ENCODE measurements at regions not wholly inside any gene's neighbourhood (a gene's known extent, or its start where the extent isn't known, plus 50 kb on each side); places are given as distances from the start of the nearest gene placed in this dataset.

DNA sequence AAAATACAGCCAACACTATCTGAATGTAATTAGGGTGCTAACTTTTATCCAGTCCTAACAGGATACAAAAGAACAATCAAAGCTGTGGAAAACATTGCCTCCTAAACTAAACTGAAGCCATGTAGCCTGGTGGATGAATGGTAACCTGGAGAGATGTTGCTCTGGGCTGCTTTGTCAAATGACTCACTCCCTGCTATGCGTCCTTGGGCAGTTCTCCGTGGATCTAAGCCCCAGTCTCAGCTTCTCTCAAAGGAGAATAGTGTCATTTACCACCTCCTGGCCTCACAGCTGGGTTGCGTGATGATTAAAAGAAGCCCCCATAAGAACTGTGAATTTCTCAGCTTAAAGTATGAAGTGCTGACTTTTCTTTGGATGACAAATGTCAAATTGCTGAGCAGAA lies 203.7 kb downstream of the ICOS start:
- ChIA-PET POLR2A (no interaction called here), CTCF (interaction anchor here (1.1 to 1.5 kb wide), 3 partner anchors 9 to 1805 kb away, joined by 3 read pairs; no protein-coding TSS in a partner anchor)
- Histone ChIP-seq H3K27ac (ENCODE audit: low read length in 2 of 2) (no peak overlapping the region), H2AFZ (ENCODE audit: insufficient read depth, low read depth, low read length, poor library complexity, severe bottlenecking) (no peak overlapping the region), H3K9me3 (ENCODE audit: control extremely low read depth in 1 of 3, control insufficient read depth in 2 of 3, insufficient read depth in 1 of 3, low read length in 2 of 3) (no peaks in the 10 kb centered on the region), H3K79me2 (ENCODE audit: control insufficient read depth, insufficient read depth, low read length) (no peaks in the 10 kb centered on the region), H3K4me3 (ENCODE audit: control extremely low read depth in 1 of 5, extremely low read depth in 1 of 5, insufficient read depth in 1 of 5, low read depth in 2 of 5, low read length in 4 of 5) (no peak overlapping the region), H3K36me3 (replicated peaks in 1 of 2; ENCODE audit: control extremely low read depth in 1 of 2, control insufficient read depth in 1 of 2, extremely low read depth in 1 of 2, insufficient read depth in 2 of 2, low read length in 1 of 2) (no peaks in the 10 kb centered on the region), H3K9ac (ENCODE audit: low read length) (no peak overlapping the region), H3K4me2 (replicated peaks; ENCODE audit: low read depth, low read length, poor library complexity, severe bottlenecking) (no peak overlapping the region), H3K27me3 (replicated peaks in 1 of 4; ENCODE audit: control extremely low read depth in 1 of 4, control insufficient read depth in 3 of 4, insufficient read depth in 4 of 4, low read length in 3 of 4) (peaks cover 0 to 6% (median 1%) of the 10 kb centered on the region in 4 experiments), H3K4me1 (ENCODE audit: control insufficient read depth in 2 of 2, insufficient read depth in 2 of 2, low read length in 2 of 2) (peaks cover 0 to 2% of the 10 kb centered on the region in 2 donors), H4K20me1 (ENCODE audit: control insufficient read depth, insufficient read depth, low read length, poor library complexity, severe bottlenecking) (no peaks in the 10 kb centered on the region)
- Mint-ChIP-seq H3K4me3 (no peak overlapping the region), H3K27ac (no peak overlapping the region), H3K27me3 (peaks cover 21% of the 10 kb centered on the region), H3K9me3 (ENCODE audit: insufficient read depth) (no peaks in the 10 kb centered on the region), H3K4me1 (peaks cover 2% of the 10 kb centered on the region)
- ATAC-seq (ENCODE audit: low read depth), result no peak
- intact Hi-C loops (cut with micrococcal nuclease), result no loop called here
- no peak for TF ChIP-seq EZH2 (IDR thresholded peaks at IDR 0.05; ENCODE audit: borderline replicate concordance, insufficient read depth, low read depth, low read length, poor library complexity, severe bottlenecking)
- TF ChIP-seq, protein P1, sequence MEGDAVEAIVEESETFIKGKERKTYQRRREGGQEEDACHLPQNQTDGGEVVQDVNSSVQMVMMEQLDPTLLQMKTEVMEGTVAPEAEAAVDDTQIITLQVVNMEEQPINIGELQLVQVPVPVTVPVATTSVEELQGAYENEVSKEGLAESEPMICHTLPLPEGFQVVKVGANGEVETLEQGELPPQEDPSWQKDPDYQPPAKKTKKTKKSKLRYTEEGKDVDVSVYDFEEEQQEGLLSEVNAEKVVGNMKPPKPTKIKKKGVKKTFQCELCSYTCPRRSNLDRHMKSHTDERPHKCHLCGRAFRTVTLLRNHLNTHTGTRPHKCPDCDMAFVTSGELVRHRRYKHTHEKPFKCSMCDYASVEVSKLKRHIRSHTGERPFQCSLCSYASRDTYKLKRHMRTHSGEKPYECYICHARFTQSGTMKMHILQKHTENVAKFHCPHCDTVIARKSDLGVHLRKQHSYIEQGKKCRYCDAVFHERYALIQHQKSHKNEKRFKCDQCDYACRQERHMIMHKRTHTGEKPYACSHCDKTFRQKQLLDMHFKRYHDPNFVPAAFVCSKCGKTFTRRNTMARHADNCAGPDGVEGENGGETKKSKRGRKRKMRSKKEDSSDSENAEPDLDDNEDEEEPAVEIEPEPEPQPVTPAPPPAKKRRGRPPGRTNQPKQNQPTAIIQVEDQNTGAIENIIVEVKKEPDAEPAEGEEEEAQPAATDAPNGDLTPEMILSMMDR (IDR thresholded peaks at IDR 0.05), result no peak
- WGBS (ENCODE audit: insufficient coverage), result 100% methylated on average over 1 of the region's 3 CpGs
- no peak for DNase-seq

DNA sequence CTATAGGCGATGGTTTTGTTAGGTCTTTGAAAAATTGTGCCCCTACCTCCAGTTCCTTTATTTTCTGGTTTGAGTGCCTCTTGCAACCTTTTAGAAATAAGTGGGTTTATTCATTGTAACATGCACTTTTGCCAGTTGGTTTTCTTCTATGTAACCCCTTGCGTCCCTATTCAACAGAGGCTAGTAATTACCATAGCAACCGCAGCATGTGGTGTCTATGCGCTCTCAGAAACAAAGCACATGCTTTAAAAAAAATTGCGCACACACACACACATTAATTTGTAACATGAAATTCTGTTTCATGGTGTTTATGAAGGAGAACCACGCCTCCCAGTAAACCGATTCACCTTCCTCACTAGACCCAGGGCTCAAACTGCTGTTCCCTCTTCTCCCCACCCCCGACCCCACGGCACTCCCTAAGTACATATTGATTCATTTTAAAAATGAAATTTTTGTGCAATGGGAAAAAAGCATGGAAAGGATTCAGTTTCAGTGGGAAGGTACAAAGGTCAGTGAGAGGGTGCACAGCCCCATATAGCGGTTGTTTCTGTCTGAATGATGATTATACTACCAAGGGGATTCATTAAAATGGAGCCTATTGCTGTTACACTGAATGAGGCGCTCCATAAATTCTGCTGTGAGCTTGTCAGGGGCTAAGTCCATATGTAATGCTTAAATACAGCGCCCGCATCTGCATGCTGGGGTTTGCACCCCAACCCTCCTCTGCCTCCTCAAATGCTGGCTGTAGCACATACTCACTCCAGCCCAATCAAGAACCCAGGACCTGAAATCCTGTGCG lies 206.9 kb downstream of the ICOS start:
- WGBS (ENCODE audit: insufficient coverage), result 72% methylated on average over 5 of the region's 14 CpGs
- ChIA-PET CTCF (no interaction called here), POLR2A (no interaction called here)
- intact Hi-C loops (cut with micrococcal nuclease), result loop anchor here (2.0 kb wide), 1 partner anchor 1533 kb away; no protein-coding TSS in a partner anchor
- TF ChIP-seq EZH2 (IDR thresholded peaks at IDR 0.05; ENCODE audit: borderline replicate concordance, insufficient read depth, low read depth, low read length, poor library complexity, severe bottlenecking), result no peak
- TF ChIP-seq, protein P1 (IDR thresholded peaks at IDR 0.05), result no peak
- Histone ChIP-seq H3K27me3 (replicated peaks in 1 of 4; ENCODE audit: control extremely low read depth in 1 of 4, control insufficient read depth in 3 of 4, insufficient read depth in 4 of 4, low read length in 3 of 4) (peaks cover 0 to 8% (median 3%) of the 10 kb centered on the region in 4 experiments), H3K9ac (ENCODE audit: low read length) (no peak overlapping the region), H3K4me3 (ENCODE audit: control extremely low read depth in 1 of 5, extremely low read depth in 1 of 5, insufficient read depth in 1 of 5, low read depth in 2 of 5, low read length in 4 of 5) (no peak overlapping the region), H3K36me3 (replicated peaks in 1 of 2; ENCODE audit: control extremely low read depth in 1 of 2, control insufficient read depth in 1 of 2, extremely low read depth in 1 of 2, insufficient read depth in 2 of 2, low read length in 1 of 2) (no peaks in the 10 kb centered on the region), H2AFZ (ENCODE audit: insufficient read depth, low read depth, low read length, poor library complexity, severe bottlenecking) (no peak overlapping the region), H3K79me2 (ENCODE audit: control insufficient read depth, insufficient read depth, low read length) (no peaks in the 10 kb centered on the region), H3K27ac (ENCODE audit: low read length in 2 of 2) (no peak overlapping the region), H3K9me3 (ENCODE audit: control extremely low read depth in 1 of 3, control insufficient read depth in 2 of 3, insufficient read depth in 1 of 3, low read length in 2 of 3) (no peaks in the 10 kb centered on the region), H4K20me1 (ENCODE audit: control insufficient read depth, insufficient read depth, low read length, poor library complexity, severe bottlenecking) (no peaks in the 10 kb centered on the region), H3K4me1 (ENCODE audit: control insufficient read depth in 2 of 2, insufficient read depth in 2 of 2, low read length in 2 of 2) (peaks cover 0 to 5% of the 10 kb centered on the region in 2 donors), H3K4me2 (replicated peaks; ENCODE audit: low read depth, low read length, poor library complexity, severe bottlenecking) (no peak overlapping the region)
- DNase-seq, result no peak
- no peak for ATAC-seq (ENCODE audit: low read depth)
- H3K9me3 Mint-ChIP-seq (ENCODE audit: insufficient read depth), result no peaks in the 10 kb centered on the region
- peaks cover 22% of the 10 kb centered on the region for H3K27me3 Mint-ChIP-seq
- no peak overlapping the region for H3K4me3 Mint-ChIP-seq
- peaks cover 10% of the 10 kb centered on the region for H3K4me1 Mint-ChIP-seq
- H3K27ac Mint-ChIP-seq, result no peak overlapping the region
